Kidney capillary endothelial cell (primary cell): ENCODE measurements at regions not wholly inside any gene's neighbourhood (a gene's known extent, or its start where the extent isn't known, plus 50 kb on each side); places are given as distances from the start of the nearest gene placed in this dataset.

Experiments used
- DNase-seq: peaks from one replicate; pipeline ENCODE4 v3.0.0-alpha.2; 2018; ENCODE audit warnings: low spot score

DNA sequence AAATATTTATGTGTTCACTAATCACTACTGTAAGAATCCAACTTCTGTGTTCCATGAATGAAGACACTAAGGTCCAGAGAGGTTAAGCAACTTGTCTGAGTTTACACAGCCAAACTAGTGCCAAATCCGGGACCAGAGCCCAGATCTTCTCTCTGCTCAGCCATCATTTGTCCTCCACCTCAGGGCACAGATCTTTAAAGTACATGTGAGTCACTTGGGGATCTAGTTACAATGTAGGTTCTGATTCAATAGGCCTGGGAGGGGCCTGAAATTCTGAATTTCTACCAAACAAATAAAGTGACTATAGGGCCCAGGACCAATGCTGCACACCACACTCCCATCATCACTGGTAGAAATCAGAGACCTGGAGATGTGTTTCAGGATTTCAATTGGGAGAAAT lies 162.9 kb downstream of the GXYLT1 start:
- no peak for DNase-seq

DNA sequence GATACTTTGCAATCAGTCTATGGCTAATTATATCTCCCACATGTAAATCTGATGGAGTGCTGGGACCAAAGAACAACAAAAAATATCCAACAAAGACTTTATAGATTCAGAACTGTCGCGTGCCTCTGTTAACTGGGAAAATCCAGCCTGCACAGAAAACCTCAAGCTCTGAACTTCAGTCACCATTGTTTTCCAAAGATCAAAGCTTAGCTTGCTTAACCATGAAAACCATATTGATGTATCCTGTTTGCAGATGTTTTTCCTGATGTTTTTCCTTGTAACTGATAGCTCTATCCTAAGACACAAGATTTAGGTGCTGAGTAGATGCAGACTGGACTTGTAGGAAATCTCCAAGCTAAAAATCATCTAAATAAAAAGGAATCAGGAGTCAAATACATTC lies 163.7 kb downstream of the GXYLT1 start:
- no peak for DNase-seq

DNA sequence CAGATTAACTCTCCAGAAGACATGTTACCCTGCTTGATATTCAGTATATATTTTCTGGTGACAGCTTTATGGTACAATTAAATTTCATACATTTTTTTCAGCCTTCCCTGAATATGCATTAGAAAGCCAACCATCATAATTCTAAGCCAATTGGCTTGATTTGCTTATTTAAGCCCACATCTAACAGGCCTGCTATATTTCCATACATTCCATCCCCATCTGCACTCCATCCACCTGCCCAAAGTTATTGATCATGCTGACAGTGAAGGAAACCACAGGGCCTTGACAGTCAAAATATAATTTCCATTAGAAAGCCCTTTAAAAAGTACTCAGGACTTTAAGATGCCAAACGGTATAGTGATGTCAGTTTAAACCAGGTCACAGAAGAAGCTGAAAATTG lies 164.3 kb downstream of the GXYLT1 start:
- DNase-seq, result no peak

DNA sequence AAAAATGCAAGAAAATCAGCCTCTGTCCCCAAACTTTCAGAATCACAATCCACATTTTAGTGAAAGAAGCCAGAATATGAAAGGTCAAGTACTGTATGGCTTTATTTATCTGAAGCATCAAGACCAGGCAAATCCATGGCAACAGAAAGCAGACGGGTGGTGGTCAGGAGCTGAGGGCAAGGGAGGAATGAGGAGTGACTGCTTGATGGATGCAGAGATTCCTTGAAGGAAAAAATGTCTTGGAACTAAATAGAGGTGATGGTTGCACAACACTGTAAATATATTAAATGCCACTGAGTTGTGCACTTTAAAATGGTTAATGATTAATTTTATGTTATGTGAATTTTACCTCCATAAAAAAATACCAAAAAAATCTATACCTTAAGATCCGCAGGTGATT lies 165.1 kb downstream of the GXYLT1 start:
- no peak for DNase-seq

DNA sequence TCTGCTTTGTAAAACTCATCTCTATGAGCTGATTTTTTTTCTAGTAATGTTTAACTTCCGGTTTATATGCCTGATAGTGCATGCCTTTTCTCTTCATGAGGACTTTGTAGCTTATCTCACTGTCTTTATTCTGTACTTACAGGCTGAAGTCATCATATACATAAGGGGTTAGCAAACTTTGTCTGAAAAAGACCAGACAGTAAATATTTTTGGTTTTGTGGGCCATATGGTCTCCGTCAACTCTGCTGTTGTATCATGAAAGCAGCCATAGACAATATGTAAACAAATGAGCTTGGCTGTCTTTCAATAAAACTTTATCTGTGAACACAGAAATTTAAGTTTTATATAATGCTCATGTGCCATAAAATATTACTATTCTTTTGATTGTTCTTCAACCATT lies 172.1 kb downstream of the GXYLT1 start:
- DNase-seq, result no peak

DNA sequence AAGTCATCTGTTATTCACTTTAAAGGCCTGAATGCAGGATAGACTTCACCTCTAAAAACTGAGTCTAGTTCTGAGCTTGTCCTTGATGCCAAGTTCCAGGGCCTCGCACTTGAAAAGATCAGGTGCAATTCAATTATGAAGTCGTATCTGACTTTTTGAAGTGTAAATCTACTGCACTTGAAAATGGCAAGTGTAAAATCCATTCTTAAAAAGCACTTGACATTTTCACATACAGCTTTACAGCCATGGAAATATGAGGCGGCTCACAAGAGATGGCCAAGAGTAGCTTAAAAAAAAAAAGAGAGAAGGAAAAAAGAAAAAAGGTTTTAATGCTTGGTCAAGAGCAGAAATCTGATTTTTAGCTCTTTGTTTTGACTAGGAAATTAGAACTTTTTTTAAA lies 172.5 kb downstream of the GXYLT1 start:
- DNase-seq, result no peak

DNA sequence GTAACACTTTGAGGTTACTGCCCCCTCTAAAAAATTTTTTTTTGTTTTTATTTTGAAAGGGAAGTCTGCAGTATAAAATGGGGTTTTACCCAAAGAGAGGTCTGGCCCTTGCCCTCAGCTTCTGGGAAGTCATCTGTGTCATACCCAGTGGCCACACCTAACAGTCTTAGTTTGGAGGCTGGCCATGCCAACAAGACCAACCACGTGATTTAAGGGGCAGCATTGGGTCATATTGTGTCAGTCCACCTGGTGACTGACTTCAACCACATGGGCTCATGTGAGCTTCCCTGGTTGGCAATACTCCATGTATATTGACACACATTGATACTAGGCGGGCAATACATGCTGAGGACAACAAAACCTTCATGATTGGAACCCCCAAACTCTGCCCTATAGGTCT lies 173.9 kb downstream of the GXYLT1 start:
- DNase-seq, result no peak

DNA sequence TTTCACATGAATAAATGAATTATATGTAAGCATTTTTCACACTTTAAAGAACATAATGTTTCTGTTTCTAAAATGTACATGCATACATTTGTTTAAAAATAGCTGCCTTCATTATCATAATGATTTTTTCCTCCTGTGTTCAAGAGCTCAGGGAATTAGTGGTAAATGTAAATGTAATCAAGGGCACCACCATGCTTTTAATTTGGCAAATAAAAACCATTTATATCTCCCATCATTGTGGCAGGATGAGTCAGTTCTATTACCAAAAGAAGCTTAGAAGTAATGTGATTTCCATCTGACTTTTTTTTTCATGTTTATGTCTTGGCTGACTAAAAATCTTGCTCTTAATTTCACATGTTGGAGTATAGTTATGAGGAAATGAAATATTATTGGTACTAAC lies 176.1 kb downstream of the GXYLT1 start:
- no peak for DNase-seq

DNA sequence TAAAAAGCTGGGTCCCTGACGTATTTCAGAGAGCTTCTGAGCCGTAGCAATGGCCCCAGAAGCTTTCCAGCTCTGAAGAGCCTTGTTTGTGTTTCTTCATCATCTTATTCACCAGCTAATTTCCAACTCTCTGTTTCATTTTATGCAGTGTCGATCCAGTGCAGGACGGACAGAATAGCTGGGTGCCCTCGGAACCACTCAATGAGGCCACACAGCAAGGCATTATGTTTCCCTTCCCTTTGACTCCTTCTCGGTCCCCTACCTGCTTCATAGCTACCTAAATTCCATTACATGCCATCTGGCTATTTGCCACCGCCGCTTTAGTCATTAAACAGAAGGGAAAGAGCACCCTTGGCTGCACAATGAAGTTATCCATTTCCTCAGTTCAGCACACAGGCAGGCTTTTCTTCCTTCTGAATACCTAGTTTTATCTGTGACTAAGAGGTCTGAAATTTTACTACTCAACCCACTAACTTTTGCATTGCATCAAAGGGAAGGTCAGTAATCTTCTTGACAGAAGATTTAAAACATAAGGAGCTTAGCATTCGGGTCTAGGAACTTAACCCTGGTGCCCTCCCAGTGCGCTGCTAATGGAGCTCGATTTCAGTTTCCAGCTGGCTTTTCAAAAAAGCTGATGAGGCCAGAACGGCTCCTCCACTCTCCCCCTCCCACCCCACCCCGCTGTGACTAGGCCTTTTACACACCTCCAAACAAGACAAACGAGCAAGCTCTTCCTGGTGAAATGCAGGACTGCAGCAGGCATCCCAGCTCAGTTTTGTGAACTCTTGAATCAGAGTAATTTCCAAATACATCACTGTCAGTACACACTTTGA lies 176.8 kb downstream of the GXYLT1 start:
- peak; percentile 44 for DNase-seq

DNA sequence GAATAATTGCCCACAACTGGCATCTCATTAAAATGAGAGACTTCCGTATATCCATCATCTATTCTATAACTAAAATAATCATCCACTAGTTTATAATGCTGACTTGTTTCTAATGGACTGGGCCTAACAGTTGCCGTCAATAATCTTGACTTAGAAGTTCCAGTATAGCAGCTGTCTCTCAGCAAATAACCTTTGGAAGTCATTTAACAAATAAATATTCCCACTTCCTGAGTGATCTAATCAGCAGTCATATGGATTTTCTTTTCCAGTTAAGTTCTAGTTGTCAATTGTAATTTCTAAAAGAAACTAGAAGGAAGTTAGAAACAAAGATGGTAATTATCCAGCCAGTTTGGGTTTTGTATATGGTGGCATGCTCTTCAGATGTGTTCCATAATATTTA lies 177.8 kb downstream of the GXYLT1 start:
- DNase-seq, result peak; percentile 24

DNA sequence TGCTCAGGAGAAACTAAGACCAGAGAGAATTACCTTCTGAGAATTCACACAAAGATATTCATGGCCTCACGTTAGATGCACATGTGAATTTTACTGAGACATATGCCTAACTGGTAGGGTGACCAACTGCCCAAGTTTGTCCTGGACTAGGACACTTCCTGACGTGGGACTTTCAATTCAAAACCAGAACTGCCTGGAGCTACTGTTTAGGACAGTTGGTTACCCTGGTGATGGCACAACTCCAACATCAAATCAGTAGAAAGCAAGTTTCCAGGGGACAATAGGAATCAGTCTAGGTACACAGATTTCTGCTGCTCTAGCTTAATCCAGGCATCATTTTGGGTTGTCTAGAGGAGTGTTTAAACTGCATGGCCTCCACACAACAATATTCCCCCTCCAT lies 178.7 kb downstream of the GXYLT1 start:
- DNase-seq, result no peak

DNA sequence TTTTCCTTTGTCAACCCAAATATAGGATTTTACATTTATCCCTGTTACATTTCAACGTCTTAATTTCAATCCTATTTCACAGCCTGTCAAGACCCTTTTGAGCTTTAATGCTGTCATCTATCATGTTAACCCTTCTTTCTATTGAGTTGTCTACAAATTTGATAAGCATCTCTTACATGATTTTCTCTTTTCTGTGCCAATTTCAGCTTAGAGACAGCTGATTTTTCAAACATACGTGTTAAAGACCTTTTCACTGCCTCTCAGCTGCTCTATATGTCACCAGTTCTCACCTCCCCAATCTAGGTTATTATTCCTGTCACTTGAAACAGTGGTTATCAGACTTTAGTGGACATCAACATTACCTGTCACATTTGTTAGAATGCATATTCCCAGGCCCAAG lies 181.3 kb downstream of the GXYLT1 start:
- DNase-seq, result no peak

DNA sequence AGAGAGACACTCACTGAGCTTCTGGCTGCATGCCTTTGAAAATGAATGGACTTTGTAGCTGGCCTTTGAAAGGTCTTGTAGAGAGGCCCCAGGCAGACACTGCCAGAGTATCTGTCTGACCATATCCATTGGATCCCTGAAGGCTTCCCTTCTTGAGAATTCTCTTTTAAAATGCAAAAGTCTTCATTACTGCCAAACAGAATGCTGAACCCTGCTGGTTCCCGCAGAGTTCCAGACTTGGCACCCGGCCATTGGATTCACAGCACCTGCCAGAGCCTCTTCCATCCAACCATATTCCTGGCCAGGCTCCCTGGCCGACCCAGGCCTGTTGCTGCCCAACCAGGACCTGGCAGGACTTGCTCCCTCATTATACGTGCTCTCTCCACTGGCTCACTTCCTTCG lies 182.5 kb downstream of the GXYLT1 start:
- DNase-seq, result no peak

DNA sequence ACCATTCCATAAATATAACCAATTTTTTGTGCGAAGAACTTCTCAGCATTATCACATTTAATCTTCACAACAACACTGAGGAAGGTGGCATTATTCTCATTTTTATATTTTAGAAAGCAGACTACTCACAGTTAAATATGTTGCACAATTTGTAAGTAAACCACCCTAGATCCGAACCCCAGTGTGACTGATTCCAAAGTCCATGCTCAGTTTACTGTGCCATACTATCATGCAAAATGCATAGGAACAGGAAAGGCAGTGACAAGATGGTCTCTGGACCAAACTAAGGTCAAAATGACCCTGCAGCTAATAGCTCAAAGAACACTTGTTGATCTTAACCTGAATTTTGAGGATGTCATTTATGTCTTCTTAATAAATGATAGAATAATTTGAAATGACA lies 185.4 kb downstream of the GXYLT1 start:
- DNase-seq, result no peak

DNA sequence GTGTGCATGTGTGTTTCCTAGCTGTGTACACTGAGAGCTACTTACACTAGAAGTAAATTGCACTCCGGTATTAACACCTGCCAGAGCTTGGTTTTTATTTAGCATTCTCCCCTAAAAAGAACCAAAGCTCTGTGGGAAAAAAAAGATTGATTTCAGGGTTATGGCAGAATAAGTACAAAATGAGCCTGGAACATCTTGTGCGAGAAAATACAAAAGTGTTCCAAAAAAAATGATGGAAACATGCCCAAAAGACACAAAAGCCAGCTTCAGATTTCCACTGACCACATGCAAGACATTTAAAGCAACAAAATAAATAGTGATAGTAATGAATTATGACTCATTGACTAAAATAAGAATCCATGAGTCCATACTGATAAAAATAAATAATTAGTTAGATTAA lies 188.3 kb downstream of the GXYLT1 start:
- no peak for DNase-seq

DNA sequence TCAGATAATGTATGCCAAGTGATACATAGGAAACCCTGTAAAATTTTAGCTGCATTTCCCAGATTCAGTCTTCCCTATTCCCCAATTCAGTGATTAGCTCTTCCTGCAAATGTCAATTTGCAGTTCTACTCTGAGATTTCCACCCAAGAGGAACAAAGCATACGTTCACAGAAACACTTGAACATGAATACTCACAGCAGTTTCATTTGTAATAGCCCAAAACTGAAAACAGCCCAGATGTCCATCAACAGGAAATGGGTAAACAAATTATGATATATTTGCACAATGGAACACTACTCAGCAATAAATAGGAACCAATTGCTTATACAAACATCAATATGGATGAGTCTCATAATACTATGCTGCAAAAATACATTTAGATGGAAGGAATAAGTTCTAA lies 194.2 kb downstream of the GXYLT1 start:
- no peak for DNase-seq

DNA sequence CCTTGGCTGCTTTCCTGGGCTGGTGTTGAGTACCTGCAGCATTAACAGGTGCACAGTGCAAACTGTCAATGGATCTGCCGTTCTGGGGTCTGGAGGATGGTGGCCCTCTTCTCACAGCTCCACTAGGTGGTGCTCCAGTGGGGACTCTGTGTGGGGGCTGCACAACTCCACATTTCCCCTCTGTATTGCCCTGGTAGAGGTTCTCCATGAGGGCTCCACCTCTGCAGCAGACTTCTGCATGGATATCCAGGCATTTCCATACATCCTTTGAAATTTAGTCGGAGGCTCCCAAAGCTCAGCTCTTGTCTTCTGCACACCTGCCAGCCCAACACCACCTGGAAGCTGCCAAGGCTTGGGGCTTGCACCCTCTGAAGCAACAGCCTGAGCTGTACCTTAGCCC lies 198.6 kb downstream of the GXYLT1 start:
- DNase-seq, result no peak

DNA sequence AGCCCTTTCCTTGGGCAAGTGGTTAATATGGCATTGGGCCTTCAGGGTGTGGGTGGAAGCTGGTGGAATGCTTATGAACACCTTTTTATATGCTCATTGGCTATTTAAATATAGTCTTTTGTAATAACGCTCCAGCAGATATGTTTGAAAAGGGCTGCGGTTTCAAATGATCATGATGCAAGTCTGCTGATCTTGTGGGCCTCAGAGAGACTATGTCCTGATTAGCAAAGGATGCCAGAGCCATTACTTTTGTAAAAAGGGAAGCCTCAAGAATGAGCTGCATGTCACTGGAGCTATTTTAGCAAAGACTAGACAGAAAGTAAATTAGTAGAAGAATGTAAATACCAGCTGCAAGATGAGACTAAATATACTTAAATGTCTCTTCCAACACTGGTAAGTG lies 200.5 kb downstream of the GXYLT1 start:
- DNase-seq, result no peak

DNA sequence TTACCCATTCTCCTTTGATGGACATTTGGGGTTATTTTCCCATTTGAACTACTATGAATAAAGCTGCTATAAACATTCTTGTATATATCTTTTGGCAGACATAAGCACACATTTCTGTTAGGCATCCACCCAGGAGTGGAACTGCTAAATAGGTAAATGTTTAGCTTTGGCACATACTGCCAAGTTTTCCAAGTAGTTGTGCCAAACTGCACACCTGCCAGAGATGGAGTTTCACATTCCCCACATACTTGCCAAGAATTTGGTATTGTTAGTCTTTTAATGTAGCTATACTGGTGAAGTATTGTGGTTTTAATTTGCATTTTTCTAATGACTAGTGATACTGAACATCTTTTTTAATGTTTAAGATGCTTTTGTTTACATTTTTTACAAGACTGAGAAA lies 201.0 kb downstream of the GXYLT1 start:
- no peak for DNase-seq

DNA sequence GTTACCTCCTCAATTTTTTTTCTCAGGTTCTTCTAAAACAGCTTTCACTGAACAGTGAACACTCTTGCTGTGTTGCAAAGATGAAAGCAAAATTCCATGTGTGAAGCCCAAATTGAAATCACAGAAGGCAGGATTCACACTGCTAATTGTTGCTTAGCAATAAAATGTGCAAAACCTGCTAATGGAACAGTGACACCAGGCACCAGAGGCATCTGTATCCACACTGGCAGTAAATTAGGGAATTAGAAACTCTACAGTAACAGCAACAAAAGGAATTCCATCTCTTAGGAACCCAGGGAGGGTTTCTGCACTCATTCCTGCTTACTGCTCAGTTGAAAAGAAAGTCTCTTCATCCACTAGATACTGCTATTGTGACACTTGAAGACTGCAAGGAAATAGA lies 202.3 kb downstream of the GXYLT1 start:
- no peak for DNase-seq

DNA sequence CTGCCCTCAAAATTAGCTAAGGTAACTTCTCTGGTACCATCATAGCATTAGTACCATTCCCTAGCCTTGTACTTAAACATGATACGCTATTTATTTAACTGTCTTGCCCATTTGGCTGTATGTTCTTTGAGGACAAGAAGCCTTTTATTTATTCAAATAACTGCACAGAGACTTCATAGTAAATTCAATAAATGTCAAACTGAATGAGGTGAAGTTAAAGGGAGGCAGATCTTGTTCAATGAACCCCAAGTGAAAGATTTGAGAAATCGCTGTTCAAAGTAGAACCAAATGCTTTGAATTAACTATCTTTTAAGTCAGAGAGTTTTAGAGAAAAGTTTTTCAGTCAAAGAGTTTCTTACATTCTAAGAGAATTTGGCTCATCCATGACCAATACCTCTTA lies 203.6 kb downstream of the GXYLT1 start:
- DNase-seq, result no peak

DNA sequence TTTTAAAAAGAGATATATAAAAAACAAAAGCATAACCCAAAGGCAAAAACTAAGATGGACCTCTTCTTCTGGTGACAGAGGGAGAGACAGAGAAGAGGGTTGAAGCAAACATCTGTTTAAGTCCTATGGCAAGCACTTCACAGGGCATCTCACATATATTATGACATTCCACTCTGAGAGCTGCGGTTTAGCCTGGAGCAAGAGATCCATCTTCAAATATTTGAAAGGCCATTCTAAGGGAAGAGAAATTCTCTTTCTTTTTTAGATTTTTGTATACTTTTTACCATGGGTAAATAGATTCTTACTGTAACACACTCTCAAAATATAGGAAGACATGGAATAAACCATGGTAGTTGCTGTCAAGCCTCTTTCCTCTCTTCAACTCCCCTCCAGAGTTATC lies 204.1 kb downstream of the GXYLT1 start:
- DNase-seq, result no peak

DNA sequence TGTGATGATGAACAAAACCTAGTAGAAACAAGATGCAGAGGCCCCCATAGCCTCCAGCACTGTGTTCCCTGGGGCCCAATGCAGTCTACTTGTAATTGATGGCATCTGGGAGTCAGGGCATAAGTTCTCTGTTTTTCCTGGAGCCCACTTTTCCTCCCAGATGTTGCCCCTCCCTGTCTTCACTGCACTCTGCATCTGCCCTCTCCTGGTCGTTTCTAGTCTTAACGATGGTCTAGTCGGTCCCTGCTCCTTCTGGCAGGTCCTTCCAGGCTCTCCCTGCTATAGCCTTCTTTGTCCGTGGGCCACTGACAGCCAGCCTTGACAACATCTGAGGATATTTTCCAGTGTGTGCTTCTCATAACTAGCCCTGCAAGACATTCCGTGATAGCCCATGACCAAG lies 208.3 kb downstream of the GXYLT1 start:
- DNase-seq, result no peak

DNA sequence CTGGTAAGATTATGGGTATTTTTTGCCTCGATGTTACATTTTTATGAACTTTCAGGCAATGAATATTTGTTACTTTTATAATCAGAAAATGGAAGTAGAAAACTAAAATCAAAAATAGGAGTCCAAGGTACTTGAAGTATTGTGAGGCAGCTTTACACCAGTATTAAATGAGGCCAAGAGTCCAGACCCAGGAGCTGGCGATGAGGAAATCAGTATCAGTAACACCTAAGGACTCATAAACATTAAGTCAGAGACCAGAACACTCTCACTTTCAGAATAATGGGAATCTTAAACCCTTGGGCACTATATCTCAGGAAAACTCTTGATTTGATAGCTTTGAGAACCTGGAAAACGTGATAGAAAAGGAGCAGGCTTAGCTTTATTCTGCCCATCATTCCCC lies 208.8 kb downstream of the GXYLT1 start:
- DNase-seq, result no peak
